Lower leg skin (tissue), 3 donors: ENCODE measurements at regions not wholly inside any gene's neighbourhood (a gene's known extent, or its start where the extent isn't known, plus 50 kb on each side); places are given as distances from the start of the nearest gene placed in this dataset.

Experiments used
- POLR2A ChIP-seq, 2 donors: fragments of 450-650 bp; IDR thresholded peaks; one replicate each; pipeline ENCODE4 v1.6.1; 2016 to 2017; ENCODE audit warnings: antibody characterized with exemption in 2 of 2, mild to moderate bottlenecking in 1 of 2, moderate library complexity in 1 of 2
- TF ChIP-seq, protein P1 (sequence below), 3 donors: fragments of 450-650 bp; IDR thresholded peaks; one replicate each; pipeline ENCODE4 v1.5.1; 2016; ENCODE audit warnings: antibody characterized with exemption in 3 of 3, mild to moderate bottlenecking in 3 of 3, moderate library complexity in 2 of 3

DNA sequence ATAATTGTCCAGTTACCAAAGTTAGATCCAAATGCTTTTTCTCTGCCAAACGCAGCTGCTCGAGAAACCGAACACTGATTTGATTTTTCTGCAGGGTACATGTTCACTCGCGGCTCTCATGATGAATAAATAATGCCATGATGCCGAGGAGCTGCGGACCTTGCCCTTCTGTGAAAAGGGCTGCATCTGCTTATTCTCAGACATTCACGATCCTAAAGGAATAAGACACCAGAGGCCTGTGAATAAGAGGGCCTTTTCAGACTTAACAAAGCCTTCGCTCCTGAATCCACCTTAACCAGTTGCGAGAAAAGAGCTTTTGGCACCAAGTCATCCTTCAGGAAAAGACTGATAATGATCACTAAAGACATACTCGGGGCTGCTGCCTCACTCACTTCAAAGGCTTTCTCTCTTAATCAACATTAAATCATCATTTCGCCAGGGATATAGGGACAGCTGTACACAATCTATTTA is 147.5 kb downstream of the FBXO8 start:
- TF ChIP-seq, protein P1, sequence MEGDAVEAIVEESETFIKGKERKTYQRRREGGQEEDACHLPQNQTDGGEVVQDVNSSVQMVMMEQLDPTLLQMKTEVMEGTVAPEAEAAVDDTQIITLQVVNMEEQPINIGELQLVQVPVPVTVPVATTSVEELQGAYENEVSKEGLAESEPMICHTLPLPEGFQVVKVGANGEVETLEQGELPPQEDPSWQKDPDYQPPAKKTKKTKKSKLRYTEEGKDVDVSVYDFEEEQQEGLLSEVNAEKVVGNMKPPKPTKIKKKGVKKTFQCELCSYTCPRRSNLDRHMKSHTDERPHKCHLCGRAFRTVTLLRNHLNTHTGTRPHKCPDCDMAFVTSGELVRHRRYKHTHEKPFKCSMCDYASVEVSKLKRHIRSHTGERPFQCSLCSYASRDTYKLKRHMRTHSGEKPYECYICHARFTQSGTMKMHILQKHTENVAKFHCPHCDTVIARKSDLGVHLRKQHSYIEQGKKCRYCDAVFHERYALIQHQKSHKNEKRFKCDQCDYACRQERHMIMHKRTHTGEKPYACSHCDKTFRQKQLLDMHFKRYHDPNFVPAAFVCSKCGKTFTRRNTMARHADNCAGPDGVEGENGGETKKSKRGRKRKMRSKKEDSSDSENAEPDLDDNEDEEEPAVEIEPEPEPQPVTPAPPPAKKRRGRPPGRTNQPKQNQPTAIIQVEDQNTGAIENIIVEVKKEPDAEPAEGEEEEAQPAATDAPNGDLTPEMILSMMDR (IDR thresholded peaks at IDR 0.05), result no peak
- no peak for TF ChIP-seq POLR2A (IDR thresholded peaks at IDR 0.05)
